Stomach smooth muscle (tissue), 2 donors: ENCODE measurements at regions not wholly inside any gene's neighbourhood (a gene's known extent, or its start where the extent isn't known, plus 50 kb on each side); places are given as distances from the start of the nearest gene placed in this dataset.
"Not testable (repeated sequence)": the region's sequence is repeated elsewhere in the genome, so short reads cannot be mapped to it uniquely, and the experiment has no call there.

Source experiments
- H3K27ac ChIP-seq: one replicate; pipeline ENCODE4 v1.7.0; 2013; ENCODE audit warnings: mild to moderate bottlenecking, low read length, inconsistent platforms
- H3K27me3 ChIP-seq, 2 donors: one replicate each; pipeline ENCODE4 v1.7.0; 2013; ENCODE audit warnings: low read length in 2 of 2; ENCODE audit not compliant: insufficient read depth in 2 of 2, control insufficient read depth in 1 of 2
- H3K36me3 ChIP-seq, 2 donors: one replicate each; pipeline ENCODE4 v1.7.0; 2013; ENCODE audit warnings: low read length in 2 of 2; ENCODE audit not compliant: control insufficient read depth in 2 of 2, insufficient read depth in 2 of 2
- H3K4me1 ChIP-seq: one replicate; pipeline ENCODE4 v1.7.0; 2013; ENCODE audit warnings: low read length; ENCODE audit not compliant: control insufficient read depth, insufficient read depth
- H3K4me3 ChIP-seq, 2 donors: one replicate each; pipeline ENCODE4 v1.7.0; 2013; ENCODE audit warnings: low read length in 2 of 2
- H3K9ac ChIP-seq, 2 donors: one replicate each; pipeline ENCODE4 v1.7.0; 2013; ENCODE audit warnings: low read length in 2 of 2, mild to moderate bottlenecking in 1 of 2
- H3K9me3 ChIP-seq, 2 donors: one replicate each; pipeline ENCODE4 v1.7.0; 2013; ENCODE audit warnings: low read length in 2 of 2; ENCODE audit not compliant: control insufficient read depth in 2 of 2
- donor health status: healthy.
- donor health status: Pancreatic carcinoma.

DNA sequence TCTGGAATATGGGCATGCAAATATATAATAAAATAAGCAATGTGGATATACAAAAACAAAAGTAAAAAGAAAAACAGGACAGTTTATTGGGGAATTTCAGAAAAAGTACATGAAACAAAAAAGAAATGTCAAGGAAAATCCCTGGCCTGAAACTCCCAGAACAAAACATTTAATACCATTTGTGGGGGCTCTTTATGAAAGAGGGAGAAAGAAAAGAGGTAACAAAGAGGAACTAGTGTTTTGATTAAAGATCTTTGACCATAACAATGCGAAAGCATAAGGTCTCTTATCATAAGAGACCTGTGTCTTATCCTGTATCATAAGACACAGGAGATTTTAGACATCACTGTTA, 88.6 kb upstream of the ARID1B start:
- Histone ChIP-seq H3K27ac (peak overlapping the region; percentile 83), H3K4me1 (peaks cover 3% of the 10 kb centered on the region), H3K9ac (no peak overlapping the region), H3K4me3 (peak overlapping the region in 1 of 2 donors; percentile 83), H3K36me3 (no peaks in the 10 kb centered on the region), H3K9me3 (no peaks in the 10 kb centered on the region), H3K27me3 (no peaks in the 10 kb centered on the region)

DNA sequence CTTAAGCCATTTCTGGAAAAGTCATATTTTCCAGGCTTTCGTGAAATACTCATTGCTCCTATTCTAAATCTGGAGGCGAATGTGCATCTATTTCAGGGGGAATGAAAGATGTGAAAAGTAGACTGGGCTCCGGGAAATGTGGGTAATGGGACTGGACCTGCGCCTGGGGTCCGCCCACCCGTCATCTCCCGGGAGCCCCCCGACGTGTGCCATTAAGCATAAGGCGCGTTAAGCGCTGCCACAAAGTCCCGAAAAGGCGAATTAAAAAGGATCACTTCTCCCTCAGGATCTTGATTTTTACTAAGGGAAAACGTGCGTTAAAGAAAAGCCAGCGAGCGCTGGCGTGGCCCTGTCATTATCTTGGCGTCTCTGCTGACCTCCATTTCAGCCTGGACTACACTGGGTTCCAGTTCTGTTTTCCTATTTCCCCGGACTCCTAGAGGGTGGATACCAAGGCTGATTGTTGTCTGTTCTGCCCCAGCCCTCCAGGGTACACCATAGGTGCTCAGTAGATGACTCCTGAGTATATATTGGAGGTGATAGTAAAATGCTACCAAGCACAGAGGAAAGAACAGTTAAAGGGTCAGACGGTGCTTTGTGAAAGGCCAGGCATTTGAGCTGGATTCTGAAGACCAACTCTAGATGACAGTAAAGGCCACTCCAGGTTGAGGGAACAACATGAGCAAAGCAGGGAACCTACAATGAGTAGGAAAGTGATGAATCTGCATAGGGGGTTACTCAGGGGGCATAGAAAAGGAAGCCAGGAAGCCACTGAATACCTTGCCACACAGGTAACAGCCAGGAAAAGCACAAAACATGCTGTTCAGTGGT, 89.2 kb upstream of the ARID1B start:
- Histone ChIP-seq H3K9me3 (no peaks in the 10 kb centered on the region), H3K4me1 (peaks cover 3% of the 10 kb centered on the region), H3K9ac (peak overlapping the region; percentile 76 to 80), H3K27me3 (no peaks in the 10 kb centered on the region), H3K4me3 (peak overlapping the region; percentile 64 to 83), H3K36me3 (no peaks in the 10 kb centered on the region), H3K27ac (peak overlapping the region; percentile 83)

DNA sequence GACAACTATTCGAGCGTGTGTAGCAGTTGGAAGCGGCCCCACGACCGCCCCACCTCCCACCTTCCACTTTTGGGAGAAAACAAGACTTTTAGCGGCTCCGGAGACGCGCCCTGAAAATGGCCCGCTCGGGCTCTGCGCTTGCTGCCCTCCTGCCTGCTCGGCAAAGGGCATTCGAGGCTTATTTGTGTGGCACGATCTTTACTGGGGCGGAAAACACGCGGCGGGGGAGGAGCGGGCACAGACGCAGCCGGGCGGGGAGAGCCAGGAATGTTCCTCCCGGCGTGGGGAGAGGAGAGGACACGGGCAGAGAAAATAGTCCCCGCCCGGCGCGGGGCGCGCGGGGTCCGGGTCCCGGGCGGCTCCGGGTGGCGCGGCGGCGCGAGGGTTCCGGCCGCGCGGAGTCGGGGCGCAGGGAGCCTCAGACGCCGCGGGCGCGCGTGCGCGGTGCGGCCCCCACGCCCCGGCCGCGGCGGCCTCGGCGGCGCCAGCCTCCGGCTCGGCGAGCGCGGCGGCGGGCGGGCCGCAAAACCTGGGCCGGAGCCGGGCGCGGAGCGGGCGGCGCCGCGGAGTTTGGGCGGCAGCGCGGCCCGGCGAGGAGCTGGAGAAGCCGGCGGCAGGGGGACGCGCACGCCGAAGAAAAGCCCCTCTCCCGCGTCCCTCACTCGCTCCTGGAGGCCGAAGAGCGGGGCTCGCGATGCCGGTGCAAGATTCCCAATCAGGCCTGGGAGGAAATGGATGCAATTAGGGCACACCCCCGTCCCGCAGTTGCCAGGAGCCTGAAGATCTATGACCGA, 90.0 kb upstream of the ARID1B start:
- Histone ChIP-seq H3K9ac (peak overlapping the region; percentile 76 to 88), H3K4me1 (peaks cover 3% of the 10 kb centered on the region), H3K27me3 (no peaks in the 10 kb centered on the region), H3K36me3 (no peaks in the 10 kb centered on the region), H3K4me3 (peak overlapping the region; percentile 77 to 83), H3K9me3 (no peaks in the 10 kb centered on the region), H3K27ac (peak overlapping the region; percentile 99)

DNA sequence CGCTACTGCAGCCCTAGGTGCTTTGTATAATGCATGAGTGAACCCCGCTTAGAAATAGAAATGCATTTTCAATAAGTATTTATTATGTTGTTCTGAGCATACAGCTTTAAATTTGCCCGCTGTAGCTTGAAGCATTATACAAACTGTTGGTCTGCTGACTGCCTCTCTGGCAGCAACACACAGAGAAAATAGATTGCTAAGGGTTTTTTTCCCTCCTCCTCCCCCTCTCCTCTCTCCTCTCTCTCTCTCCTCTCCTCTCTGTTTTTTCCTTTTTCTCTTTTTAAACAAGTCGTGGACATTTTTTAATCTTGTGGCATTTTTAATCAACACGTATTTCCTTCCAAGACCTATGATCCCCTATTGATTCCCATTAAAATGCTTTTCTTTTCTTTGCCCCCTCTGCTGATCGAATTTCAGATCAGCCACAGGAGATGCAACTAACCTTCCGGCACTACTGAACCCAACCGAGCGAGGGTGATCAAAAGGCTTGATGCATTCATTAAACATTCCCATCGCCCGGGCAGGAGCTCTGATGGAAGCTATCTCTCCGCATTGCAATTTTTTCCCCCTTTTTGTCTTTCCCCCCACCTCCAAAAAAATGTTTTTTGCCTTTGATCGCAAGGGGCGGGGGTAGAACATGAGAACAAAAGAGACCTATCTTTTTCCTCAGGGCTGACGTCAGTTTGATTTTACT, 90.7 kb upstream of the ARID1B start:
- Histone ChIP-seq H3K27ac (peak overlapping the region; percentile 99), H3K9ac (peak overlapping the region; percentile 74 to 88), H3K4me3 (peak overlapping the region; percentile 77 to 81), H3K36me3 (no peaks in the 10 kb centered on the region), H3K9me3 (no peaks in the 10 kb centered on the region), H3K27me3 (no peaks in the 10 kb centered on the region), H3K4me1 (peaks cover 3% of the 10 kb centered on the region)

DNA sequence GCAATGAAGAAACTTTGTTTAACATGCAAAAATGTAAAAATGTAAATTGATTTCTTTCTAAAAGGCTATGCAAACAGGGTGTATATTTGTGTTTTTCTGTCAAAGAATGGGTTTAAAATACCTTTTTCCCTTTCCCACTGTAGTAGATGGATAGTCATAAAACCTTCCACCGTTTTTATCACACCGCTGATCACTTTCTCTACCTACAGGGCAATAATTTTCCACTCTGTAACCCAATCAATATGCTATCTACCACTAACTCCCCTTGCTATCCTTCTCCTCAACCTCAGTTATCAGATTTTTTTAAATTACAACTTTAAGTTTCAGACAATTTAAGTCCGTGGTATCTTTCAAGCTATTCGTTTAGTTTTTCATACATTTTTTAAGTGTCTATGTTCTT, 91.4 kb upstream of the ARID1B start:
- peak overlapping the region; percentile 77 to 81 for H3K4me3 ChIP-seq
- peak overlapping the region; percentile 99 for H3K27ac ChIP-seq
- H3K36me3 ChIP-seq: no peaks in the 10 kb centered on the region
- H3K4me1 ChIP-seq: peaks cover 3% of the 10 kb centered on the region
- H3K9ac ChIP-seq: peak overlapping the region; percentile 74 to 88
- no peaks in the 10 kb centered on the region for H3K27me3 ChIP-seq
- H3K9me3 ChIP-seq: no peaks in the 10 kb centered on the region

DNA sequence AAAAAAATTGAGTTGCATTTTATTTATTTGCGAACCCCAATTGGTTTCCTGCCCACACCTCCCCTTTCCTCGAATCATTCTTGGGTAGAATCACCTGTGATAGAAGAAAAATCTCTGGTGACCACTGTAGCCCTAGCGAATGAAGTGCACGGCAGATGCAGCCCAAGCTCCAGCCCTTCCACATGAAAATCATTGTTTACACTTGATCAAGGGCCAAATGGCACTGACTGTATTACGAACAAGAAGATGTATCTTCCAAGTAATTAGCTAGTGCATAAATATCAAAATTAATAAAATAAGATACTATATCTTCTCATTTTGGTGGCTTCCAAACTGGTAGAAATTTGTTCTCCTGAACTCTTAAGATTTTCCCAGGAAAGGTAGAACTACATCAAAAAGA, 93.4 kb upstream of the ARID1B start:
- Histone ChIP-seq H3K27ac (no peak overlapping the region), H3K36me3 (no peaks in the 10 kb centered on the region), H3K9me3 (no peaks in the 10 kb centered on the region), H3K27me3 (no peaks in the 10 kb centered on the region), H3K4me1 (peaks cover 3% of the 10 kb centered on the region), H3K4me3 (no peak overlapping the region), H3K9ac (no peak overlapping the region)

DNA sequence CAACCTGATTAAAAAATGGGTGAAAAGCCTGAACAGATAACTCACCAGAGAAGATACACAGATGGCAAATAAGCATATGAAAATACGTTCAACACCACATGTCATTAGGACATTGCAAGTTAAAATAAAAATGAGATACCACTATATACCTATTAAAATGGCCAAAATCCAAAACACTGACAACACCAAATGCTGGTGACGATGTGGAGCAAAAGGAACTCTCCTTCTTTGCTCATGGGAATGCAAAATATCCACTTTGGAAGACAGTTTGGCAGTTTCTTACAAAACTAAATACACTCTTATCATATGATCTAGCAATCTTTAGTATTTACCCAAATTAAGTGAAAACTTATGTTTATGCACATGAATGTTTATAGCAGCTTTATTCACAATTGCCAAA, 100.5 kb upstream of the ARID1B start:
- Histone ChIP-seq H3K9ac (no peak overlapping the region), H3K4me1 (no peaks in the 10 kb centered on the region), H3K27ac (no peak overlapping the region)

DNA sequence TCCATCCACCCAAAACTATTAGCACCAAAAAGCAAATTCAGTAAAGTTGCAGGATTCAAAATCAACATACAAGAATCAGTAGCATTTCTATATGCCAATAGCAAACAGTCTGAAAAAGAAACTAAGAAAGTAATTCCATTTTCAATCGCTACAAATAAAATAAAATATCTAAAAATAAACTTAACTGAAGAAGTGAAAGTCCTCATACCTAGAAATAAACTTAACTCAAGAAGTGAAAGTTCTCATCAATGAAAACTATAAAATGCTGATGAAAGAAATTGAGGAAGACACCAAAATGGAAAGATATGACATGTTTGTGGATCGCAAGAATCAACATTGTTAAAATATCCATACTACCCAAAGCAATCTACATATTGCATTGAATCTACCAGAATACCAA, 103.0 kb upstream of the ARID1B start:
- H3K9me3 ChIP-seq: no peaks in the 10 kb centered on the region
- H3K27me3 ChIP-seq: no peaks in the 10 kb centered on the region
- no peak overlapping the region for H3K27ac ChIP-seq
- no peak overlapping the region for H3K9ac ChIP-seq
- no peaks in the 10 kb centered on the region for H3K36me3 ChIP-seq
- no peaks in the 10 kb centered on the region for H3K4me1 ChIP-seq
- no peak overlapping the region for H3K4me3 ChIP-seq

More for the DNA sequence above, 100.5 kb upstream of the ARID1B start:
- no peaks in the 10 kb centered on the region for H3K9me3 ChIP-seq
- H3K36me3 ChIP-seq: no peaks in the 10 kb centered on the region
- no peaks in the 10 kb centered on the region for H3K27me3 ChIP-seq
- no peak overlapping the region for H3K4me3 ChIP-seq

DNA sequence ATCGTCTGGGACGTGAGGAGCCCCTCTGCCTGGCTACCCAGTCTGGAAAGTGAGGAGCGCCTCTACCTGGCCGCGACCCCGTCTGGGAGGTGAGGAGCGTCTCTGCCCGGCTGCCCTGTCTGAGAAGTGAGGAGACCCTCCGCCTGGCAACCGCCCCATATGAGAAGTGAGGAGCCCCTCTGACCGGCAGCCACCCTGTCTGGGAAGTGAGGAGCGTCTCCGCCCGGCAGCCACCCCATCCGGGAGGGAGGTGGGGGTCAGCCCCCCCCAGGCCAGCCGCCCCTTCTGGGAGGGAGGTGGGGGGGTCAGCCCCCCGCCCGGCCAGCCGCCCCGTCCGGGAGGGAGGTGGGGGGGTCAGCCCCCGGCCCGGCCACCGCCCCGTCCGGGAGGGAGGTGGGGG, 107.1 kb upstream of the ARID1B start:
- not testable (repeated sequence) for H3K4me3 ChIP-seq, H3K27me3 ChIP-seq, H3K27ac ChIP-seq, H3K4me1 ChIP-seq, H3K9ac ChIP-seq, H3K9me3 ChIP-seq, H3K36me3 ChIP-seq

DNA sequence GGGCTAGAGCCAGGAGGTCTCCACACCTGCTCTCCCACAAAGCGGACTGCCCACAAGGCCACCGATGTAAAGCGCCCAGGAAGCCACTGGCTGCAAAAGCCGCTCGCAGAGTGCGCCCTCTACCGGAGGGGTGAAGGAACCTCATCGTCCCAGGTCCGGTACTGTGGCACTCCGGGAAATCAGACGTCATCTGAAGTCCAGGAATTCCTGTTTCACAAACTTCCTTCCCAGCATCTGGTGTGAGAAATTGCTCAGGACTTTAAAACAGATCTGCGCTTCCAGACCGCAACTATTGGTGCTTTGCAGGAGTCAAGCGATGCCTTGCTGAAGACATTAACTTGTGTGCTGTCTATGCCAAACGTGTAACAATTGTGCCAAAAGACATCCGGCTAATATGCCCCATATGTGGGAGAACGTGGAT, 115.1 kb upstream of the ARID1B start:
- H3K9ac ChIP-seq: no peak overlapping the region
- H3K36me3 ChIP-seq: no peaks in the 10 kb centered on the region
- H3K4me3 ChIP-seq: peak overlapping the region in 1 of 2 donors; percentile 58
- no peaks in the 10 kb centered on the region for H3K9me3 ChIP-seq
- no peaks in the 10 kb centered on the region for H3K27me3 ChIP-seq
- no peak overlapping the region for H3K27ac ChIP-seq
- peaks cover 6% of the 10 kb centered on the region for H3K4me1 ChIP-seq
